Osteoblast (primary cell): ENCODE measurements at regions not wholly inside any gene's neighbourhood (a gene's known extent, or its start where the extent isn't known, plus 50 kb on each side); places are given as distances from the start of the nearest gene placed in this dataset.

Source experiments
- DNase-seq: peaks from one replicate; pipeline ENCODE4 v3.0.0; 2011; ENCODE audit warnings: low spot score, mixed read lengths; ENCODE audit not compliant: insufficient read length; ENCODE audit errors: missing footprints
- H2AFZ ChIP-seq: 2 replicates; pipeline ENCODE4 v1.6.0; 2011; ENCODE audit warnings: mild to moderate bottlenecking, low read length
- H3K27ac ChIP-seq: 2 replicates; pipeline ENCODE4 v1.5.1; 2011; ENCODE audit warnings: mild to moderate bottlenecking, low read depth, low read length, moderate library complexity
- H3K27me3 ChIP-seq: 2 replicates; pipeline ENCODE4 v1.6.0; 2012; ENCODE audit warnings: mild to moderate bottlenecking, control low read depth, inconsistent platforms, low read length, moderate library complexity; ENCODE audit not compliant: insufficient read depth
- H3K36me3 ChIP-seq: 2 replicates; pipeline ENCODE4 v1.5.1; 2011; ENCODE audit warnings: mild to moderate bottlenecking, low read length, control low read depth, moderate library complexity; ENCODE audit not compliant: insufficient read depth
- H3K4me1 ChIP-seq: 2 replicates; pipeline ENCODE4 v1.5.1; 2011; ENCODE audit warnings: mild to moderate bottlenecking, low read length, control low read depth, moderate library complexity; ENCODE audit not compliant: insufficient read depth
- H3K4me2 ChIP-seq: 2 replicates; pipeline ENCODE4 v1.6.0; 2011; ENCODE audit warnings: mild to moderate bottlenecking, low read length; ENCODE audit not compliant: insufficient read depth
- H3K4me3 ChIP-seq: fragments of 200-600 bp; sonication (generic); 3 replicates; pipeline ENCODE4 v1.5.1; 2012; ENCODE audit warnings: mild to moderate bottlenecking, low read length, inconsistent platforms; ENCODE audit not compliant: insufficient read depth
- H3K79me2 ChIP-seq: 2 replicates; pipeline ENCODE4 v1.6.0; 2012; ENCODE audit warnings: mild to moderate bottlenecking, low read length, control low read depth, inconsistent platforms; ENCODE audit not compliant: insufficient read depth
- H3K9me3 ChIP-seq: 2 replicates; pipeline ENCODE4 v1.5.1; 2011; ENCODE audit warnings: low read depth, low read length, control low read depth
- H4K20me1 ChIP-seq: 2 replicates; pipeline ENCODE4 v1.6.0; 2012; ENCODE audit warnings: mild to moderate bottlenecking, low read length, control low read depth; ENCODE audit not compliant: insufficient read depth
- CTCF ChIP-seq: IDR thresholded peaks from 2 replicates; pipeline ENCODE4 v1.5.1; 2011; ENCODE audit warnings: mild to moderate bottlenecking, low read depth, low read length, moderate library complexity; ENCODE audit errors: extremely low read depth

- no peaks in the 10 kb centered on the region for H3K9me3 ChIP-seq
- no peaks in the 10 kb centered on the region for H3K36me3 ChIP-seq
- H3K27me3 ChIP-seq: no peaks in the 10 kb centered on the region
- no peak overlapping the region for H3K27ac ChIP-seq
- H2AFZ ChIP-seq: no peak overlapping the region
- no peak for TF ChIP-seq CTCF
- H3K79me2 ChIP-seq: no peaks in the 10 kb centered on the region
- no peak overlapping the region for H3K4me2 ChIP-seq
- H4K20me1 ChIP-seq: no peaks in the 10 kb centered on the region
- H3K4me1 ChIP-seq: no peaks in the 10 kb centered on the region
- DNase-seq: no peak
- no peak overlapping the region for H3K4me3 ChIP-seq
Measured at GRCh38 chr1:79726911-79727310, 720.4 kb upstream of the ADGRL4 start.

GRCh38 chr1:79726321-79726720 lies 719.8 kb upstream of the ADGRL4 start:
- no peak overlapping the region for H3K4me3 ChIP-seq
- no peak for DNase-seq
- no peaks in the 10 kb centered on the region for H3K36me3 ChIP-seq
- no peak overlapping the region for H3K4me2 ChIP-seq
- H2AFZ ChIP-seq: no peak overlapping the region
- H4K20me1 ChIP-seq: no peaks in the 10 kb centered on the region
- H3K4me1 ChIP-seq: no peaks in the 10 kb centered on the region
- TF ChIP-seq CTCF: no peak
- H3K9me3 ChIP-seq: no peaks in the 10 kb centered on the region
- H3K79me2 ChIP-seq: no peaks in the 10 kb centered on the region
- no peak overlapping the region for H3K27ac ChIP-seq
- no peaks in the 10 kb centered on the region for H3K27me3 ChIP-seq

GRCh38 chr1:79716447-79716846 lies 709.9 kb upstream of the ADGRL4 start:
- Histone ChIP-seq H3K4me2 (no peak overlapping the region), H2AFZ (no peak overlapping the region), H4K20me1 (no peaks in the 10 kb centered on the region), H3K79me2 (no peaks in the 10 kb centered on the region), H3K36me3 (no peaks in the 10 kb centered on the region), H3K4me1 (no peaks in the 10 kb centered on the region), H3K27ac (no peak overlapping the region), H3K4me3 (no peak overlapping the region), H3K27me3 (no peaks in the 10 kb centered on the region), H3K9me3 (peaks cover 3% of the 10 kb centered on the region)
- DNase-seq: no peak
- no peak for TF ChIP-seq CTCF

DNA sequence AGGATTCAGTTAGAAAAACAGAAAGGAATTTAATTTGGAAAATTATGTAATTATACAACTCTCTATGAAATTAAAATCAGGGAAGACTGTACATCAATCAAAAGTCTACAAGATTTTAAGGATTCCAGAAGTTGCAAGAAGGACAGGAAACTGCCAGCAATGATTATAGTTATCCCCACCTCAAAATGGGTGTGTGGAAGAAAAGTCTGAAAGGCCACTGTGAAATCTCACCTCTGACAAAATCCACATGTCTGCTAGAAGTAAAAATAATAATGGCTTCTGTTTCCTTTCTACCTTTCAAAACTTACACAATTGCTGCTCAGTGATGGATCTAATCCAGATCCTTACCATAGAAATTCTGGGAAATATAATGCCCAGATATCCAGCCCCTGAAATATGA lies 708.1 kb upstream of the ADGRL4 start:
- Histone ChIP-seq H2AFZ (no peak overlapping the region), H3K9me3 (peaks cover under 1% of the 10 kb centered on the region), H3K36me3 (no peaks in the 10 kb centered on the region), H3K4me2 (no peak overlapping the region), H3K27ac (no peak overlapping the region), H3K4me3 (no peak overlapping the region), H4K20me1 (no peaks in the 10 kb centered on the region), H3K4me1 (no peaks in the 10 kb centered on the region), H3K79me2 (no peaks in the 10 kb centered on the region), H3K27me3 (no peaks in the 10 kb centered on the region)
- no peak for TF ChIP-seq CTCF
- DNase-seq: no peak
